Suprapubic skin (tissue), 4 donors: ENCODE measurements at regions not wholly inside any gene's neighbourhood (a gene's known extent, or its start where the extent isn't known, plus 50 kb on each side); places are given as distances from the start of the nearest gene placed in this dataset.

ENCODE experiments used
- DNase-seq, 2 donors: peaks; one replicate each; pipeline ENCODE4 v3.0.0-alpha.2; 2019; ENCODE audit warnings: low spot score in 2 of 2
- H3K27ac ChIP-seq: fragments of 200-600 bp; sonication (generic); one replicate; pipeline ENCODE4 v1.5.1; 2019
- H3K27me3 ChIP-seq: fragments of 200-600 bp; sonication (generic); one replicate; pipeline ENCODE4 v1.5.1; 2019
- H3K36me3 ChIP-seq: fragments of 200-600 bp; sonication (generic); one replicate; pipeline ENCODE4 v1.5.1; 2019
- H3K4me1 ChIP-seq: fragments of 200-600 bp; sonication (generic); one replicate; pipeline ENCODE4 v1.5.1; 2019
- H3K4me3 ChIP-seq: fragments of 200-600 bp; sonication (generic); one replicate; pipeline ENCODE4 v1.5.1; 2019; ENCODE audit warnings: mild to moderate bottlenecking
- H3K9me3 ChIP-seq: fragments of 200-600 bp; sonication (generic); one replicate; pipeline ENCODE4 v1.5.1; 2019
- EP300 ChIP-seq: sonication (generic); formaldehyde crosslinking; IDR thresholded peaks from one replicate; pipeline ENCODE4 v1.6.1; 2017; ENCODE audit warnings: antibody characterized with exemption
- POLR2A ChIP-seq, 2 donors: fragments of 450-650 bp; IDR thresholded peaks; one replicate each; pipeline ENCODE4 v1.6.1; 2017; ENCODE audit warnings: antibody characterized with exemption in 2 of 2, mild to moderate bottlenecking in 2 of 2, moderate library complexity in 2 of 2
- POLR2AphosphoS5 ChIP-seq, 3 donors: sonication (generic); formaldehyde crosslinking; IDR thresholded peaks; one replicate each; pipeline ENCODE4 v1.6.1; 2017; ENCODE audit warnings: antibody characterized with exemption in 3 of 3
- WGBS: methylation state at CpG from one replicate; pipeline ENCODE4 v1.1.5; 2018; 5-methylcytosine and 5-hydroxymethylcytosine counted together
- TF ChIP-seq, protein P1 (sequence below), 2 donors: fragments of 200-600 bp in 1 of 2; fragments of 450-650 bp in 1 of 2; sonication (generic) in 1 of 2; IDR thresholded peaks; one replicate each; pipeline ENCODE4 v1.5.1; 2016 to 2019; ENCODE audit warnings: antibody characterized with exemption in 2 of 2, mild to moderate bottlenecking in 1 of 2, moderate library complexity in 1 of 2

DNA sequence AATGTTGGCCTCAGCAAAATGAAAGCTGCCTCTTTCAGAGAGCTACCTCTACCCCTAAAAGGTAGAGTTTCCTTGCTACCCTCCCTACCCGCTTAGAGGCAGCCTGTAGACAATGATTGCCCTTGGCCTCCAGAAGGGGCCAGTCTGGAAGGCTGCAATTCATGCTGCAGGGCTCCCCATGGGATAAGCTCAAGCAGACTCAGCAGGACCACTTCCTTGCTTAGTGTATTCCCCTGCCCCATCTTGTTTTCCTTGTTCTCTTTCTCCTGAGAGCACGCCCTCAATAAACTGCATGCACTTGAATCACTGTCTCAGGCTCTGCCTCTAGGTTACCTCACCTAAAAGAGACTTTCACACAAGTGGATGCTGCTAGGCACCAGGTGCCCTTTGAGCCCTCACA, 134.0 kb upstream of the CTNNB1 start:
- Histone ChIP-seq H3K9me3 (no peaks in the 10 kb centered on the region), H3K27me3 (no peaks in the 10 kb centered on the region), H3K4me3 (no peak overlapping the region), H3K4me1 (no peaks in the 10 kb centered on the region), H3K27ac (no peak overlapping the region), H3K36me3 (no peaks in the 10 kb centered on the region)
- WGBS, result 94% methylated on average over 2 of the region's 2 CpGs
- DNase-seq, result no peak
- TF ChIP-seq EP300 (no peak), POLR2A (IDR thresholded peaks at IDR 0.05) (no peak), POLR2AphosphoS5 (IDR thresholded peaks at IDR 0.05) (no peak)
- TF ChIP-seq, protein P1, sequence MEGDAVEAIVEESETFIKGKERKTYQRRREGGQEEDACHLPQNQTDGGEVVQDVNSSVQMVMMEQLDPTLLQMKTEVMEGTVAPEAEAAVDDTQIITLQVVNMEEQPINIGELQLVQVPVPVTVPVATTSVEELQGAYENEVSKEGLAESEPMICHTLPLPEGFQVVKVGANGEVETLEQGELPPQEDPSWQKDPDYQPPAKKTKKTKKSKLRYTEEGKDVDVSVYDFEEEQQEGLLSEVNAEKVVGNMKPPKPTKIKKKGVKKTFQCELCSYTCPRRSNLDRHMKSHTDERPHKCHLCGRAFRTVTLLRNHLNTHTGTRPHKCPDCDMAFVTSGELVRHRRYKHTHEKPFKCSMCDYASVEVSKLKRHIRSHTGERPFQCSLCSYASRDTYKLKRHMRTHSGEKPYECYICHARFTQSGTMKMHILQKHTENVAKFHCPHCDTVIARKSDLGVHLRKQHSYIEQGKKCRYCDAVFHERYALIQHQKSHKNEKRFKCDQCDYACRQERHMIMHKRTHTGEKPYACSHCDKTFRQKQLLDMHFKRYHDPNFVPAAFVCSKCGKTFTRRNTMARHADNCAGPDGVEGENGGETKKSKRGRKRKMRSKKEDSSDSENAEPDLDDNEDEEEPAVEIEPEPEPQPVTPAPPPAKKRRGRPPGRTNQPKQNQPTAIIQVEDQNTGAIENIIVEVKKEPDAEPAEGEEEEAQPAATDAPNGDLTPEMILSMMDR (IDR thresholded peaks at IDR 0.05), result no peak

DNA sequence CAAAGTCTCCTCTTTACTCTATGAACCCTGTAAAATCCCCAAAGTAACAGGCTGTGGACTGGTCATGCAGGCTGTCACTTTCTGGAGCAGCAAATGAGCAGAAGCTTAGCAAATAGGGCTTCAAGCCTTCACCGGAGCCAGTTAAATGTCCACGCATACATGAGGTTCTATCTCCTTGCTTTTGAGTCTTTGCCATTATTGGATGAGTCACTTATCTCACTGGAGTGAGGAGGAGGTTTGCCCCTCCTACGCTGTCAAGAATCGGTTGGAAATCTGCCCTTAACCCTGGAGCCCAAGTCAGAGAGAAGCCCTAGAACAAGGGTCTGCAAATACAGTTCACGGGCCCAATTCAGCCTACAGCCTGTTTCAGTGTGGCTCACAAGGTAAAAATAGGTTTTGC, 126.1 kb upstream of the CTNNB1 start:
- Histone ChIP-seq H3K4me3 (no peak overlapping the region), H3K27me3 (no peaks in the 10 kb centered on the region), H3K9me3 (no peaks in the 10 kb centered on the region), H3K4me1 (no peaks in the 10 kb centered on the region), H3K36me3 (no peaks in the 10 kb centered on the region), H3K27ac (no peak overlapping the region)
- no peak for TF ChIP-seq POLR2A (IDR thresholded peaks at IDR 0.05)
- 64% methylated on average over 5 of the region's 5 CpGs for WGBS
- DNase-seq, result no peak

DNA sequence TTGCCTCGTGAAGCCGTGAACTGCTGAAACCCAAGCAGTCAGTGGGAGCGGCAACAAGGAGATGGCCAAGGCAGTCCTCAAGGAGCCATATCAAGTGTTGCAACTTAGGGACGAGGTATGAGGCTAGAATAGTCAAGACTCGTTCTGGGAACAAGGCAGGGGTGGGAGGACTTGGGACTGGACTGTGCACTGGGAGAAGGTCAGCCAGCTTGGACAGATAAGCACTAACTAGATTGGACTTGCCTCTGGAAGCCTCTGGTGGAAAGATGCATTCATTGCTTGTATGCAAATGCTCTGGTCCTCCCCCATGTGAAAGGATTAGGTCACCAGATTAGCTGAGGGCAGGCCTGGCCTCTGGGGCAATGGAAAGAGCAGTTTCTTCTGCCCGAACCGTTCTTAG, 123.3 kb upstream of the CTNNB1 start:
- H3K36me3 ChIP-seq, result no peaks in the 10 kb centered on the region
- TF ChIP-seq POLR2AphosphoS5 (IDR thresholded peaks at IDR 0.05) (no peak), EP300 (no peak), POLR2A (IDR thresholded peaks at IDR 0.05) (no peak)
- TF ChIP-seq, protein P1 (IDR thresholded peaks at IDR 0.05), result no peak
- H3K4me1 ChIP-seq, result no peaks in the 10 kb centered on the region
- H3K9me3 ChIP-seq, result no peaks in the 10 kb centered on the region
- DNase-seq, result no peak
- WGBS, result 53% methylated on average over 7 of the region's 7 CpGs
- H3K27ac ChIP-seq, result no peak overlapping the region
- H3K27me3 ChIP-seq, result no peaks in the 10 kb centered on the region
- no peak overlapping the region for H3K4me3 ChIP-seq

DNA sequence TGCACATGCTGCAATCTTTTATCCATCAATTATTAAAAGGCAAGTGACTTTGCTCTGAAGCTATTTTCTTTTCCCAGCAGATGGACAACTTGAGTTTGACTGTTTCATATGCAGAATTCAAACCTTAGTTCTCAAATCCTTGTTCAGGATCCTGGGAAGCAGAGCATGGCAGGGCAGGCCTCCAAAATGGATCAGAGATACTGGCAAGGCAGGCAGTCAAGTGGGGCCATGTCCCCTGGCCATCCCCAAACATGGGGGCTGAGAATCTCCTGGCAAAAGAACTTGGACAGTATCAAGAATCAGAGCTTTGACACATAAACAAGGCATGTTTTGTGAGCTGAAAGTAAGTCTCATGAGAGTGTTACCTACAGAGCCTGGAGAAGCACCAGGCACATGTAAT, 122.9 kb upstream of the CTNNB1 start:
- no peaks in the 10 kb centered on the region for H3K36me3 ChIP-seq
- TF ChIP-seq POLR2A (IDR thresholded peaks at IDR 0.05) (no peak), EP300 (no peak), POLR2AphosphoS5 (IDR thresholded peaks at IDR 0.05) (no peak)
- TF ChIP-seq, protein P1 (IDR thresholded peaks at IDR 0.05), result no peak
- DNase-seq, result no peak
- no peak overlapping the region for H3K4me3 ChIP-seq
- no peak overlapping the region for H3K27ac ChIP-seq
- no peaks in the 10 kb centered on the region for H3K4me1 ChIP-seq
- no peaks in the 10 kb centered on the region for H3K27me3 ChIP-seq
- H3K9me3 ChIP-seq, result no peaks in the 10 kb centered on the region

DNA sequence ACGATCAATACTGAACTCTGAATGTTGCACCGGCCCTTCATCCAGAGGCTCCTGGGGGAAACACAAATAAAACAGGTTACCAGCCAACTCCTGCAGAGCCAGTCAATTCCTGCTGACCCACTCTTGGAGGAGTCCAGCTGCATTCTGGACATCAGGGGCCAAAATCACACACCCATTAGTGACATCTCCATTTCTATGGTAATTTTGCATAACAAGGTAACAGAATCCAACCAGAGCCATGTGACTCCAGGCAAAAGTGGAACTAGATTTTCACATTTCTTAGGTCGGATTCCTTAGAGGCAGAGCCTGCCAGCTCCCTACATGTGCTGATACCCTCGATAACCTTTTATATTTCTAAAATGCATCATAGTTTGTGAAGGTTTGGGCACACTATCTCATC, 119.2 kb upstream of the CTNNB1 start:
- no peak for DNase-seq
- TF ChIP-seq, protein P1 (IDR thresholded peaks at IDR 0.05), result no peak
- no peak for TF ChIP-seq EP300
- no peak for TF ChIP-seq POLR2AphosphoS5 (IDR thresholded peaks at IDR 0.05)
- no peak for TF ChIP-seq POLR2A (IDR thresholded peaks at IDR 0.05)
- Histone ChIP-seq H3K4me1 (no peaks in the 10 kb centered on the region), H3K9me3 (no peaks in the 10 kb centered on the region), H3K27ac (no peak overlapping the region), H3K27me3 (no peaks in the 10 kb centered on the region), H3K36me3 (no peaks in the 10 kb centered on the region), H3K4me3 (no peak overlapping the region)
- WGBS, result 89% methylated on average over 4 of the region's 4 CpGs

DNA sequence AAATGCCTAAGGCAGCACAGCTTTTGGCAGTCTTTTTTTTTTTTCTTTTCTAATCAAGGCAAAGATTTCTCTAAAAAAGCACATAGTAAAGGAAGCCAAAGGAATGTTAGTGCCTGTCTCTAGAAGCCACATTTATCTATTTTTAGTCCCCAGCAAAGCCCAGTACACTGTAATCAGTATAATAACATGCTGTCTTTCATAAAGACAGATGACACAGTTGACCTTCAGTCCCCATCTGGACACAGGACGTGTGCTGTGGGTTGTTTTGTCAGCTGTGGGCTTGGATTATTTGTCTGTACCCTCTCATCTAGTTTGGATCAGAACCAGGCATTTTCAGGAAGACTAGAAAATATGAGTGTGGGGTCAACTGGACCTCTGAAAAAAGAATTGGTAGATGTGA, 110.4 kb upstream of the CTNNB1 start:
- no peak overlapping the region for H3K27ac ChIP-seq
- no peak overlapping the region for H3K4me3 ChIP-seq
- H3K36me3 ChIP-seq, result no peaks in the 10 kb centered on the region
- H3K4me1 ChIP-seq, result no peaks in the 10 kb centered on the region
- TF ChIP-seq POLR2AphosphoS5 (IDR thresholded peaks at IDR 0.05) (no peak), EP300 (no peak), POLR2A (IDR thresholded peaks at IDR 0.05) (no peak)
- TF ChIP-seq, protein P1 (IDR thresholded peaks at IDR 0.05), result no peak
- 64% methylated on average over 1 of the region's 1 CpG for WGBS
- no peaks in the 10 kb centered on the region for H3K27me3 ChIP-seq
- no peak for DNase-seq
- H3K9me3 ChIP-seq, result no peaks in the 10 kb centered on the region
